Progenitor cell of endocrine pancreas (in vitro differentiated cells): ENCODE measurements at regions not wholly inside any gene's neighbourhood (a gene's known extent, or its start where the extent isn't known, plus 50 kb on each side); places are given as distances from the start of the nearest gene placed in this dataset.

Experiments
- DNase-seq: peaks from one replicate; pipeline ENCODE4 v3.0.0; 2021; ENCODE audit warnings: low spot score; ENCODE audit not compliant: unreplicated experiment
- H3K27ac Mint-ChIP-seq: 2 replicates; pipeline ENCODE4 v1.8.0; 2021; ENCODE audit warnings: mild to moderate bottlenecking, moderate library complexity, mixed read lengths
- H3K27me3 Mint-ChIP-seq: 2 replicates; pipeline ENCODE4 v1.8.0; 2021; ENCODE audit warnings: mixed read lengths
- H3K36me3 Mint-ChIP-seq: 2 replicates; pipeline ENCODE4 v1.8.0; 2022; ENCODE audit warnings: mixed read lengths; ENCODE audit not compliant: insufficient read depth
- H3K4me1 Mint-ChIP-seq: 2 replicates; pipeline ENCODE4 v1.8.0; 2021; ENCODE audit warnings: low read depth, mixed read lengths
- H3K4me3 Mint-ChIP-seq: 2 replicates; pipeline ENCODE4 v1.8.0; 2021; ENCODE audit warnings: low read depth, mild to moderate bottlenecking, moderate library complexity, mixed read lengths
- H3K9me3 Mint-ChIP-seq: 2 replicates; pipeline ENCODE4 v1.8.0; 2021; ENCODE audit warnings: low read depth, mixed read lengths
- CTCF ChIP-seq: fragments of 200-600 bp; sonication (generic); IDR thresholded peaks from one replicate; pipeline ENCODE4 v1.5.0; 2021; ENCODE audit warnings: antibody characterized with exemption, mild to moderate bottlenecking; ENCODE audit not compliant: unreplicated experiment

- Mint-ChIP-seq H3K4me3 (no peak overlapping the region), H3K27me3 (no peaks in the 10 kb centered on the region), H3K27ac (no peak overlapping the region), H3K9me3 (peaks cover 6% of the 10 kb centered on the region), H3K36me3 (no peaks in the 10 kb centered on the region), H3K4me1 (peaks cover 1% of the 10 kb centered on the region)
- no peak for DNase-seq
- no peak for TF ChIP-seq CTCF
These were observed 196.8 kb upstream of the FAT1 start for GRCh38 chr4:186920483-186920882.

GRCh38 chr4:186920992-186921391 is 197.3 kb upstream of the FAT1 start:
- no peak for TF ChIP-seq CTCF
- Mint-ChIP-seq H3K36me3 (no peaks in the 10 kb centered on the region), H3K4me3 (no peak overlapping the region), H3K9me3 (peaks cover 6% of the 10 kb centered on the region), H3K4me1 (peaks cover 1% of the 10 kb centered on the region), H3K27me3 (no peaks in the 10 kb centered on the region), H3K27ac (no peak overlapping the region)
- DNase-seq = no peak

- no peak for TF ChIP-seq CTCF
- Mint-ChIP-seq H3K4me1 (peaks cover 1% of the 10 kb centered on the region), H3K27ac (no peak overlapping the region), H3K4me3 (no peak overlapping the region), H3K9me3 (no peaks in the 10 kb centered on the region), H3K36me3 (no peaks in the 10 kb centered on the region), H3K27me3 (no peaks in the 10 kb centered on the region)
- no peak for DNase-seq
These were observed 201.1 kb upstream of the FAT1 start for GRCh38 chr4:186924723-186925122.

GRCh38 chr4:186927624-186928023 is 204.0 kb upstream of the FAT1 start:
- Mint-ChIP-seq H3K4me3 (no peak overlapping the region), H3K27me3 (no peaks in the 10 kb centered on the region), H3K27ac (no peak overlapping the region), H3K4me1 (no peaks in the 10 kb centered on the region), H3K36me3 (no peaks in the 10 kb centered on the region), H3K9me3 (peaks cover 4% of the 10 kb centered on the region)
- DNase-seq = no peak
- TF ChIP-seq CTCF = no peak

- no peak for TF ChIP-seq CTCF
- DNase-seq = no peak
- Mint-ChIP-seq H3K9me3 (peaks cover 4% of the 10 kb centered on the region), H3K4me3 (no peak overlapping the region), H3K27ac (no peak overlapping the region), H3K27me3 (no peaks in the 10 kb centered on the region), H3K36me3 (no peaks in the 10 kb centered on the region), H3K4me1 (no peaks in the 10 kb centered on the region)
These were observed 206.4 kb upstream of the FAT1 start for GRCh38 chr4:186930024-186930423.
